Fibroblast of villous mesenchyme (primary cell): ENCODE measurements at regions not wholly inside any gene's neighbourhood (a gene's known extent, or its start where the extent isn't known, plus 50 kb on each side); places are given as distances from the start of the nearest gene placed in this dataset.

Experiments used
- DNase-seq: peaks from one replicate; pipeline ENCODE4 v3.0.0-alpha.2; 2010; ENCODE audit warnings: low read depth
- H3K4me3 ChIP-seq: 2 replicates; pipeline ENCODE4 v1.5.1; 2011; ENCODE audit warnings: low read depth, mild to moderate bottlenecking, low read length
- CTCF ChIP-seq: IDR thresholded peaks from 2 replicates; pipeline ENCODE4 v1.5.1; 2012; ENCODE audit warnings: low read depth, mild to moderate bottlenecking, low read length; ENCODE audit not compliant: insufficient read depth

- no peak for DNase-seq
- TF ChIP-seq CTCF: no peak
- H3K4me3 ChIP-seq: no peak overlapping the region
Observed at GRCh38 chr9:7973123-7973522, 173.5 kb upstream of the DMAC1 start.

- no peak for TF ChIP-seq CTCF
- H3K4me3 ChIP-seq: no peak overlapping the region
- DNase-seq: no peak
Observed at GRCh38 chr9:7970681-7971330, 171.2 kb upstream of the DMAC1 start.

- no peak for TF ChIP-seq CTCF
- H3K4me3 ChIP-seq: no peak overlapping the region
- no peak for DNase-seq
Observed at GRCh38 chr9:7968687-7969086, 169.1 kb upstream of the DMAC1 start.

- H3K4me3 ChIP-seq: no peak overlapping the region
- no peak for DNase-seq
- TF ChIP-seq CTCF: no peak
Observed at GRCh38 chr9:7967851-7968250, 168.3 kb upstream of the DMAC1 start.

- TF ChIP-seq CTCF: no peak
- H3K4me3 ChIP-seq: no peak overlapping the region
- no peak for DNase-seq
Observed at GRCh38 chr9:7967093-7967827, 167.7 kb upstream of the DMAC1 start.

- no peak for TF ChIP-seq CTCF
- no peak for DNase-seq
- no peak overlapping the region for H3K4me3 ChIP-seq
Observed at GRCh38 chr9:7965063-7965462, 165.5 kb upstream of the DMAC1 start.
